ENCODE measurements at regions not wholly inside any gene's neighbourhood (a gene's known extent, or its start where the extent isn't known, plus 50 kb on each side); places are given as distances from the start of the nearest gene placed in this dataset.
A peak's percentile ranks its signal among the peaks of the same experiment; 100 is the strongest.

- intact Hi-C loops (cut with micrococcal nuclease): no loop called here
- H3K9me3 Mint-ChIP-seq (ENCODE audit: unreplicated experiment): peaks cover 22% of the 10 kb centered on the region
- POLR2A ChIA-PET: interaction anchor here (0.6 to 0.9 kb wide), 6 partner anchors 9 to 589 kb away, joined by 3 to 6 read pairs (median 3); no protein-coding TSS in a partner anchor
- no TSS peak for BruUV-seq (replicated peaks)
- H3K27ac Mint-ChIP-seq (ENCODE audit: low read depth, unreplicated experiment): no peak overlapping the region
- no peaks in the 10 kb centered on the region for H3K36me3 Mint-ChIP-seq (ENCODE audit: insufficient read depth, unreplicated experiment)
- H3K27me3 Mint-ChIP-seq (ENCODE audit: insufficient read depth, unreplicated experiment): no peaks in the 10 kb centered on the region
- H3K4me3 Mint-ChIP-seq (ENCODE audit: unreplicated experiment): no peak overlapping the region
- CTCF ChIA-PET: interaction anchor here (1.0 to 2.8 kb wide), 7 partner anchors 10 to 132 kb away, joined by 3 to 8 read pairs (median 4); no protein-coding TSS in a partner anchor
- TF ChIP-seq CTCF (IDR thresholded peaks at IDR 0.05; ENCODE audit: unreplicated experiment): no peak
- no peak for DNase-seq (ENCODE audit: unreplicated experiment)
- H3K4me1 Mint-ChIP-seq (ENCODE audit: insufficient read depth, unreplicated experiment): peaks cover 15% of the 10 kb centered on the region
Observed at GRCh38 chr20:6715401-6715941, 52.0 kb upstream of the BMP2 start.

- peak; percentile 39 for DNase-seq (ENCODE audit: unreplicated experiment)
- intact Hi-C loops (cut with micrococcal nuclease): no loop called here
- H3K36me3 Mint-ChIP-seq (ENCODE audit: insufficient read depth, unreplicated experiment): no peaks in the 10 kb centered on the region
- H3K4me3 Mint-ChIP-seq (ENCODE audit: unreplicated experiment): no peak overlapping the region
- no peak for TF ChIP-seq CTCF (IDR thresholded peaks at IDR 0.05; ENCODE audit: unreplicated experiment)
- H3K27ac Mint-ChIP-seq (ENCODE audit: low read depth, unreplicated experiment): no peak overlapping the region
- BruUV-seq (replicated peaks): no TSS peak
- H3K9me3 Mint-ChIP-seq (ENCODE audit: unreplicated experiment): peaks cover 15% of the 10 kb centered on the region
- H3K27me3 Mint-ChIP-seq (ENCODE audit: insufficient read depth, unreplicated experiment): no peaks in the 10 kb centered on the region
- peaks cover 24% of the 10 kb centered on the region for H3K4me1 Mint-ChIP-seq (ENCODE audit: insufficient read depth, unreplicated experiment)
- POLR2A ChIA-PET: interaction anchor here (0.6 kb wide), 1 partner anchor 10 kb away, joined by 3 read pairs; no protein-coding TSS in a partner anchor
- CTCF ChIA-PET: interaction anchor here (0.6 to 2.8 kb wide), 7 partner anchors 9 to 185 kb away, joined by 3 to 8 read pairs (median 3); no protein-coding TSS in a partner anchor
Observed at GRCh38 chr20:6714279-6714711, 53.2 kb upstream of the BMP2 start.

GRCh38 chr20:6711951-6712649 is 55.4 kb upstream of the BMP2 start:
- Mint-ChIP-seq H3K9me3 (ENCODE audit: unreplicated experiment) (no peaks in the 10 kb centered on the region), H3K36me3 (ENCODE audit: insufficient read depth, unreplicated experiment) (no peaks in the 10 kb centered on the region), H3K27me3 (ENCODE audit: insufficient read depth, unreplicated experiment) (no peaks in the 10 kb centered on the region), H3K27ac (ENCODE audit: low read depth, unreplicated experiment) (no peak overlapping the region), H3K4me3 (ENCODE audit: unreplicated experiment) (no peak overlapping the region), H3K4me1 (ENCODE audit: insufficient read depth, unreplicated experiment) (peaks cover 33% of the 10 kb centered on the region)
- CTCF ChIA-PET: interaction anchor here (0.6 to 1.2 kb wide), 2 partner anchors 9 to 53 kb away, joined by 4 to 5 read pairs; no protein-coding TSS in a partner anchor
- POLR2A ChIA-PET: interaction anchor here (0.6 to 2.8 kb wide), 9 partner anchors 11 to 464 kb away, joined by 3 to 12 read pairs (median 3); no protein-coding TSS in a partner anchor
- peak; percentile 76 for DNase-seq (ENCODE audit: unreplicated experiment)
- intact Hi-C loops (cut with micrococcal nuclease): no loop called here
- BruUV-seq (replicated peaks): no TSS peak
- no peak for TF ChIP-seq CTCF (IDR thresholded peaks at IDR 0.05; ENCODE audit: unreplicated experiment)

GRCh38 chr20:6709910-6710595 is 57.4 kb upstream of the BMP2 start:
- ChIA-PET CTCF (interaction anchor here (0.5 to 2.8 kb wide), 7 partner anchors 9 to 1168 kb away, joined by 3 to 11 read pairs (median 3); no protein-coding TSS in a partner anchor), POLR2A (interaction anchor here (0.6 to 4.3 kb wide), 11 partner anchors 8 to 59 kb away, joined by 3 to 36 read pairs (median 3); no protein-coding TSS in a partner anchor)
- Mint-ChIP-seq H3K27me3 (ENCODE audit: insufficient read depth, unreplicated experiment) (no peaks in the 10 kb centered on the region), H3K4me3 (ENCODE audit: unreplicated experiment) (no peak overlapping the region), H3K27ac (ENCODE audit: low read depth, unreplicated experiment) (no peak overlapping the region), H3K9me3 (ENCODE audit: unreplicated experiment) (no peaks in the 10 kb centered on the region), H3K36me3 (ENCODE audit: insufficient read depth, unreplicated experiment) (no peaks in the 10 kb centered on the region), H3K4me1 (ENCODE audit: insufficient read depth, unreplicated experiment) (peaks cover 49% of the 10 kb centered on the region)
- BruUV-seq (replicated peaks): no TSS peak
- no peak for TF ChIP-seq CTCF (IDR thresholded peaks at IDR 0.05; ENCODE audit: unreplicated experiment)
- DNase-seq (ENCODE audit: unreplicated experiment): no peak
- intact Hi-C loops (cut with micrococcal nuclease): no loop called here
